PC-9 (cell line): ENCODE measurements at regions not wholly inside any gene's neighbourhood (a gene's known extent, or its start where the extent isn't known, plus 50 kb on each side); places are given as distances from the start of the nearest gene placed in this dataset.

Experiments
- CTCF ChIP-seq: fragments of 200-600 bp; sonication (generic); conservative IDR thresholded peaks from 2 replicates; pipeline ENCODE4 v1.6.1; 2017; ENCODE audit warnings: mixed run types, antibody characterized with exemption, mild to moderate bottlenecking, moderate library complexity
- EZH2 ChIP-seq: fragments of 200-600 bp; sonication (generic); IDR thresholded peaks from 2 replicates; pipeline ENCODE4 v1.8.0; 2017; ENCODE audit warnings: antibody characterized with exemption, low read depth

- TF ChIP-seq CTCF (peak; percentile 65), EZH2 (no peak)
These were observed 1028.4 kb upstream of the INTU start for GRCh38 chr4:126604268-126604867.
